ENCODE measurements at regions not wholly inside any gene's neighbourhood (a gene's known extent, or its start where the extent isn't known, plus 50 kb on each side); places are given as distances from the start of the nearest gene placed in this dataset.

DNA sequence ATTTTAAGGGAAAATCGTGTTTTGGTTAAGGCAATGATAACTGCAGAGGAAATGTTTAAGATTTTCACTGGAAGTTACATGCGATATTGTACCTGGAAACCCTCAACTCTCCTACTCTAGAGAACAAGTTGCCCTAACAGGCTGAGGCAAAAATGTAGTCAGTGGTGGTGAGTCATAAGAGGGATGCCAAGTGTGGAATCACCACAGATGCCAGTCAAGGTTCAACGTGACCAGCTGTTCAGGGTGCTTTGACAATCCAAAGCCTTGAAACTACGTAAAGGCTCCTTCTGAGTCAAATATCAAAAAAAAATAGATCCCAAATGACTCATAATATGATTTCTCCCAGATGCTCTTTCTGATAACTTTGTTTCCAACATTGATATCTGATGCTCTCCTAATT, 77.9 kb upstream of the AFF2 start:
- POLR2A ChIA-PET, result no interaction called here
- BruUV-seq (replicated peaks), result no TSS peak
- peak; percentile 64 for FAIRE-seq

DNA sequence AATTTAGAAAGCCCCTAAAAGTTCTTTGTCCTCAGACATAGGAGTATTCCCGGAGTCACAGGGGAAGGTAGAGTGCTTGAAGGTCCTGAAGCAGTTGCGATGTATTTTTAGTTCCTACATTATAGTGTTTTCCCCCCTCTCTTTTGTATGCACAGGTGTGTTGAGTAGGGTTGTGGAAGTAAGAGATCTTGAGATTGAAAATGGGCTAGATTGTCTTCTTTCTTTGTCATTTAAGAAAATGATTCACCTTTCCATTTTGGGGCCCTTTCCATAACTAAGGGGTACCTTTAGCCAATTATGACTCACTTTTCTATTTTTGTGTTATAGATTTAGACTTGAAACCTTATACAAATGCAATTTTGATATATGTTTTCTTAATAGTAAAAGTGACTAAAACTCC, 75.8 kb upstream of the AFF2 start:
- H2AFZ ChIP-seq (ENCODE audit: low read depth, low read length), result no peak overlapping the region
- no peaks in the 10 kb centered on the region for H4K20me1 ChIP-seq (replicated peaks; ENCODE audit: control insufficient read depth, extremely low read depth, insufficient read depth, low read length)
- FAIRE-seq (no peak), DNase-seq (ENCODE audit: low read depth, low spot score) (no peak)
- no peak overlapping the region for H3K9ac ChIP-seq (replicated peaks; ENCODE audit: extremely low read depth, insufficient read depth, low read length)
- H3K9me3 ChIP-seq (replicated peaks; ENCODE audit: control insufficient read depth, insufficient read depth, low read length), result no peaks in the 10 kb centered on the region
- H3K4me2 ChIP-seq (ENCODE audit: insufficient read depth, low read length), result no peak overlapping the region
- intact Hi-C loops (cut with micrococcal nuclease) (no loop called here), dilution Hi-C loops (cut with MboI; ENCODE audit: extremely low pct_ligation_motif_present, low sequenced_read_pairs) (no loop called here)
- BruUV-seq (replicated peaks), result no TSS peak
- H3K27me3 ChIP-seq (ENCODE audit: control insufficient read depth in 2 of 2, insufficient read depth in 2 of 2, low read length in 2 of 2), result no peaks in the 10 kb centered on the region
- no peak overlapping the region for H3K4me3 ChIP-seq (replicated peaks in 1 of 3; ENCODE audit: insufficient read depth in 1 of 3, low read depth in 1 of 3, low read length in 3 of 3)
- no peak for TF ChIP-seq EZH2 (IDR thresholded peaks at IDR 0.05; ENCODE audit: borderline replicate concordance, low read depth, low read length, severe bottlenecking)
- TF ChIP-seq JUN (IDR thresholded peaks at IDR 0.05; ENCODE audit: borderline replicate concordance, insufficient read depth, insufficient read length, low read depth), result no peak
- no peak for TF ChIP-seq GATA2 (IDR thresholded peaks at IDR 0.05; ENCODE audit: insufficient read depth, insufficient read length, low read depth, low read length)
- no peak for TF ChIP-seq MYC (IDR thresholded peaks at IDR 0.05; ENCODE audit: low read depth, low read length)
- TF ChIP-seq POLR2AphosphoS5 (IDR thresholded peaks at IDR 0.05; ENCODE audit: insufficient read depth, low read depth, low read length), result no peak
- TF ChIP-seq POLR2A (IDR thresholded peaks at IDR 0.05; ENCODE audit: low read depth, low read length), result no peak
- TF ChIP-seq FOS (IDR thresholded peaks at IDR 0.05; ENCODE audit: borderline replicate concordance, insufficient read depth, low read length), result no peak
- TF ChIP-seq, protein P1, sequence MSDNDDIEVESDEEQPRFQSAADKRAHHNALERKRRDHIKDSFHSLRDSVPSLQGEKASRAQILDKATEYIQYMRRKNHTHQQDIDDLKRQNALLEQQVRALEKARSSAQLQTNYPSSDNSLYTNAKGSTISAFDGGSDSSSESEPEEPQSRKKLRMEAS (IDR thresholded peaks at IDR 0.05; ENCODE audit: insufficient read depth, insufficient read length), result no peak
- TF ChIP-seq, protein P2, sequence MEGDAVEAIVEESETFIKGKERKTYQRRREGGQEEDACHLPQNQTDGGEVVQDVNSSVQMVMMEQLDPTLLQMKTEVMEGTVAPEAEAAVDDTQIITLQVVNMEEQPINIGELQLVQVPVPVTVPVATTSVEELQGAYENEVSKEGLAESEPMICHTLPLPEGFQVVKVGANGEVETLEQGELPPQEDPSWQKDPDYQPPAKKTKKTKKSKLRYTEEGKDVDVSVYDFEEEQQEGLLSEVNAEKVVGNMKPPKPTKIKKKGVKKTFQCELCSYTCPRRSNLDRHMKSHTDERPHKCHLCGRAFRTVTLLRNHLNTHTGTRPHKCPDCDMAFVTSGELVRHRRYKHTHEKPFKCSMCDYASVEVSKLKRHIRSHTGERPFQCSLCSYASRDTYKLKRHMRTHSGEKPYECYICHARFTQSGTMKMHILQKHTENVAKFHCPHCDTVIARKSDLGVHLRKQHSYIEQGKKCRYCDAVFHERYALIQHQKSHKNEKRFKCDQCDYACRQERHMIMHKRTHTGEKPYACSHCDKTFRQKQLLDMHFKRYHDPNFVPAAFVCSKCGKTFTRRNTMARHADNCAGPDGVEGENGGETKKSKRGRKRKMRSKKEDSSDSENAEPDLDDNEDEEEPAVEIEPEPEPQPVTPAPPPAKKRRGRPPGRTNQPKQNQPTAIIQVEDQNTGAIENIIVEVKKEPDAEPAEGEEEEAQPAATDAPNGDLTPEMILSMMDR (IDR thresholded peaks at IDR 0.05; ENCODE audit: extremely low read depth in 1 of 2, insufficient read depth in 1 of 2, low read depth in 1 of 2, low read length in 2 of 2), result no peak
- no peaks in the 10 kb centered on the region for H3K36me3 ChIP-seq (ENCODE audit: control insufficient read depth in 2 of 2, extremely low read depth in 1 of 2, insufficient read depth in 2 of 2, low read length in 2 of 2)
- no peaks in the 10 kb centered on the region for H3K79me2 ChIP-seq (ENCODE audit: control insufficient read depth, insufficient read depth, low read length)
- H3K9me1 ChIP-seq (replicated peaks; ENCODE audit: control insufficient read depth, extremely low read depth, insufficient read depth, low read length), result no peaks in the 10 kb centered on the region
- POLR2A ChIA-PET, result no interaction called here
- H3K4me1 ChIP-seq (ENCODE audit: control insufficient read depth, extremely low read depth, insufficient read depth, low read length), result no peaks in the 10 kb centered on the region
- no peak overlapping the region for H3K27ac ChIP-seq (ENCODE audit: insufficient read depth, low read depth, low read length)
- CTCF ChIA-PET, result no interaction called here

More for the DNA sequence above, 77.9 kb upstream of the AFF2 start:
- intact Hi-C loops (cut with micrococcal nuclease) (no loop called here), dilution Hi-C loops (cut with MboI; ENCODE audit: extremely low pct_ligation_motif_present, low sequenced_read_pairs) (no loop called here)
- no peak for DNase-seq (ENCODE audit: low read depth, low spot score)
- H3K9me3 ChIP-seq (replicated peaks; ENCODE audit: control insufficient read depth, insufficient read depth, low read length), result no peaks in the 10 kb centered on the region
- H3K4me2 ChIP-seq (ENCODE audit: insufficient read depth, low read length), result no peak overlapping the region
- H3K9ac ChIP-seq (replicated peaks; ENCODE audit: extremely low read depth, insufficient read depth, low read length), result no peak overlapping the region
- H3K4me1 ChIP-seq (ENCODE audit: control insufficient read depth, extremely low read depth, insufficient read depth, low read length), result no peaks in the 10 kb centered on the region
- CTCF ChIA-PET, result no interaction called here
- H2AFZ ChIP-seq (ENCODE audit: low read depth, low read length), result no peak overlapping the region
- no peaks in the 10 kb centered on the region for H3K9me1 ChIP-seq (replicated peaks; ENCODE audit: control insufficient read depth, extremely low read depth, insufficient read depth, low read length)
- no peak overlapping the region for H3K27ac ChIP-seq (ENCODE audit: insufficient read depth, low read depth, low read length)
- no peak for TF ChIP-seq JUN (IDR thresholded peaks at IDR 0.05; ENCODE audit: borderline replicate concordance, insufficient read depth, insufficient read length, low read depth)
- TF ChIP-seq POLR2A (IDR thresholded peaks at IDR 0.05; ENCODE audit: low read depth, low read length), result no peak
- TF ChIP-seq, protein P2 (IDR thresholded peaks at IDR 0.05; ENCODE audit: extremely low read depth in 1 of 2, insufficient read depth in 1 of 2, low read depth in 1 of 2, low read length in 2 of 2), result no peak
- TF ChIP-seq FOS (IDR thresholded peaks at IDR 0.05; ENCODE audit: borderline replicate concordance, insufficient read depth, low read length), result no peak
- no peak for TF ChIP-seq MYC (IDR thresholded peaks at IDR 0.05; ENCODE audit: low read depth, low read length)
- no peak for TF ChIP-seq GATA2 (IDR thresholded peaks at IDR 0.05; ENCODE audit: insufficient read depth, insufficient read length, low read depth, low read length)
- no peak for TF ChIP-seq EZH2 (IDR thresholded peaks at IDR 0.05; ENCODE audit: borderline replicate concordance, low read depth, low read length, severe bottlenecking)
- no peaks in the 10 kb centered on the region for H3K36me3 ChIP-seq (ENCODE audit: control insufficient read depth in 2 of 2, extremely low read depth in 1 of 2, insufficient read depth in 2 of 2, low read length in 2 of 2)
- H4K20me1 ChIP-seq (replicated peaks; ENCODE audit: control insufficient read depth, extremely low read depth, insufficient read depth, low read length), result no peaks in the 10 kb centered on the region
- H3K79me2 ChIP-seq (ENCODE audit: control insufficient read depth, insufficient read depth, low read length), result no peaks in the 10 kb centered on the region
- no peak overlapping the region for H3K4me3 ChIP-seq (replicated peaks in 1 of 3; ENCODE audit: insufficient read depth in 1 of 3, low read depth in 1 of 3, low read length in 3 of 3)
- H3K27me3 ChIP-seq (ENCODE audit: control insufficient read depth in 2 of 2, insufficient read depth in 2 of 2, low read length in 2 of 2), result no peaks in the 10 kb centered on the region

All from endothelial cell of umbilical vein (primary cell).